Astrocyte (in vitro differentiated cells and primary cell): ENCODE measurements at regions not wholly inside any gene's neighbourhood (a gene's known extent, or its start where the extent isn't known, plus 50 kb on each side); places are given as distances from the start of the nearest gene placed in this dataset.

Source experiments
- CTCF ChIP-seq: IDR thresholded peaks from 2 replicates; pipeline ENCODE4 v1.5.1; 2011; ENCODE audit warnings: low read depth, mild to moderate bottlenecking, inconsistent platforms, low read length, moderate library complexity; ENCODE audit not compliant: insufficient read depth
- EZH2 ChIP-seq: IDR thresholded peaks from 2 replicates; pipeline ENCODE4 v1.6.1; 2012; ENCODE audit warnings: mild to moderate bottlenecking, low read length, inconsistent platforms; ENCODE audit not compliant: insufficient read depth

GRCh38 chr18:77407733-77408132 is 158.1 kb downstream of the GALR1 start:
- TF ChIP-seq CTCF (no peak), EZH2 (no peak)
